Fibroblast of pulmonary artery (primary cell): ENCODE measurements at regions not wholly inside any gene's neighbourhood (a gene's known extent, or its start where the extent isn't known, plus 50 kb on each side); places are given as distances from the start of the nearest gene placed in this dataset.
"Not testable (repeated sequence)": the region's sequence is repeated elsewhere in the genome, so short reads cannot be mapped to it uniquely, and the experiment has no call there.

ENCODE experiments used
- DNase-seq: peaks from one replicate; pipeline ENCODE4 v3.0.0-alpha.2; 2010; ENCODE audit warnings: low read depth
- H3K4me3 ChIP-seq: replicated peaks from 2 replicates; pipeline ENCODE4 v1.5.1; 2011; ENCODE audit warnings: low read depth, mild to moderate bottlenecking, control low read depth, low read length, moderate library complexity
- CTCF ChIP-seq: IDR thresholded peaks from 2 replicates; pipeline ENCODE4 v1.5.1; 2011; ENCODE audit warnings: mild to moderate bottlenecking, control low read depth, low read length, inconsistent platforms; ENCODE audit errors: missing control alignments

DNA sequence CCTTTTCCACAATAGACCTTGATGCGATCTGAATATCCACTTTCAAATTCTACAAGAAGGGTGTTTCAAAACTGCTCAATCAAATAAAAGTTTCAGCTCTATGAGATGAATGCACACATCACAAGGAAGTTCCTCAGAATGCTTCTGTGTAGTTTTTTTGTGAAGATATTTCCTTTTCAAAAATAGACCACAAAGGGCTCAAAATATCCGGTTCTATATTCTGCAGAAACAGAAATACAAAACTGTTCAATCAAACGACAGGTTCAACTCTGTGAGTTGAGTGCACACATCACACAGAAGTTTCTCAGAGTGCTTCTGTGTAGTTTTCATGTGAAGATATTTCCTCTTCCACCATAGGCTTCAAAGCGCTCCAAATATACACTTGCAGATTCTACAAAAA lies 293.9 kb upstream of the DEFB115 start:
- no peak for DNase-seq
- H3K4me3 ChIP-seq: no peak overlapping the region
- TF ChIP-seq CTCF: no peak

DNA sequence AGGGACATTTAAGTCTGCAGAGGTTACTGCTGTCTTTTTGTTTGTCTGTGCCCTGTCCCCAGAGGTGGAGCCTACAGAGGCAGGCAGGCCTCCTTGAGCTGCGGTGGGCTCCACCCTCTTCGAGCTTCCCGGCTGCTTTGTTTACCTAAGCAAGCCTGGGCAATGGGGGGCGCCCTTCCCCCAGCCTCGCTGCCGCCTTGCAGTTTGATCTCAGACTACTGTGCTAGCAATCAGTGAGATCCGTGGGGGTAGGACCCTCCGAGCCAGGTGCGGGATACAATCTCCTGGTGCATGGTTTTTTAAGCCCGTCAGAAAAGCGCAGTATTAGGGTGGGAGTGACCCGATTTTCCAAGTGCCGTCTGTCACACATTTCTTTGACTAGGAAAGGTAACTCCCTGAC lies 281.6 kb upstream of the DEFB115 start:
- DNase-seq: not testable (repeated sequence)

GRCh38 chr20:30985386-30985785 lies 272.1 kb upstream of the DEFB115 start:
- no peak for DNase-seq
- no peak overlapping the region for H3K4me3 ChIP-seq
- TF ChIP-seq CTCF: no peak

More for the DNA sequence above, 281.6 kb upstream of the DEFB115 start:
- H3K4me3 ChIP-seq: not testable (repeated sequence)
